ENCODE measurements at regions not wholly inside any gene's neighbourhood (a gene's known extent, or its start where the extent isn't known, plus 50 kb on each side); places are given as distances from the start of the nearest gene placed in this dataset.

DNA sequence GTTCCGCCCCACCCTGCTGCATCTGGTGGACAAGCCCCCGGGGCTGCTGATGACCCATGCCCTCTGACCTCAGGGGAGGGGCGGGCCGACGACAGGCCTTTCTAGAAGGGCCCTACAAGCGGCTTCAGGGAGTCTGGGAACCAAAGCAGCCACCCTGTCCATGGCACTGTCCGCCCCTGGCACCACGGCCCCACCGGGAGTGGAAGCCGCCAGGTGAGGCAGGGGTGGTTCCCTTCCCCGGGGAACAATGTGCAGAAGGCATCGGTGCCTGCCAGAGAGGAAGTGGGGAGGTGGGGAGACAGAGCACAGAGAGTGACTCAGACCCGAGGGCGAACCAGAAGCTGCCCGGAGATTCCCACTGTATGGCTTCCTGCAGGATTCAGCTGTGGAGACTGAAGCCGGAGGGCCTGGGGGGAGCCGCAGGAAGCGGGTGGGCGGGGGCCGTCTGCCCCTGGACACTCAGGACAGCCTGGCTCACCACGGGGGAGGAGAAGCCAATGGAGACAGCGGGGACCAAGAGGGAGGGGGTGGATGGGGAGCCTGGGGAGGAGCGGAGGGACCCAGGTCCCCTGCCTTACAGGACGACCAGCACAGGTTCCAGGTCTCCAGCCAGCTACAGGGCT is 134.0 kb downstream of the TPRA1 start:
- TF ChIP-seq, protein P1, sequence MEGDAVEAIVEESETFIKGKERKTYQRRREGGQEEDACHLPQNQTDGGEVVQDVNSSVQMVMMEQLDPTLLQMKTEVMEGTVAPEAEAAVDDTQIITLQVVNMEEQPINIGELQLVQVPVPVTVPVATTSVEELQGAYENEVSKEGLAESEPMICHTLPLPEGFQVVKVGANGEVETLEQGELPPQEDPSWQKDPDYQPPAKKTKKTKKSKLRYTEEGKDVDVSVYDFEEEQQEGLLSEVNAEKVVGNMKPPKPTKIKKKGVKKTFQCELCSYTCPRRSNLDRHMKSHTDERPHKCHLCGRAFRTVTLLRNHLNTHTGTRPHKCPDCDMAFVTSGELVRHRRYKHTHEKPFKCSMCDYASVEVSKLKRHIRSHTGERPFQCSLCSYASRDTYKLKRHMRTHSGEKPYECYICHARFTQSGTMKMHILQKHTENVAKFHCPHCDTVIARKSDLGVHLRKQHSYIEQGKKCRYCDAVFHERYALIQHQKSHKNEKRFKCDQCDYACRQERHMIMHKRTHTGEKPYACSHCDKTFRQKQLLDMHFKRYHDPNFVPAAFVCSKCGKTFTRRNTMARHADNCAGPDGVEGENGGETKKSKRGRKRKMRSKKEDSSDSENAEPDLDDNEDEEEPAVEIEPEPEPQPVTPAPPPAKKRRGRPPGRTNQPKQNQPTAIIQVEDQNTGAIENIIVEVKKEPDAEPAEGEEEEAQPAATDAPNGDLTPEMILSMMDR (IDR thresholded peaks at IDR 0.05), result no peak
- no peak for TF ChIP-seq POLR2A (IDR thresholded peaks at IDR 0.05)
